Neural progenitor cell (in vitro differentiated cells): ENCODE measurements at regions not wholly inside any gene's neighbourhood (a gene's known extent, or its start where the extent isn't known, plus 50 kb on each side); places are given as distances from the start of the nearest gene placed in this dataset.

Source experiments
- CTCF ChIP-seq: fragments of 200-600 bp; sonication (generic); IDR thresholded peaks from 2 replicates; pipeline ENCODE4 v1.5.1; 2017; ENCODE audit warnings: antibody characterized with exemption, mild to moderate bottlenecking
- EZH2 ChIP-seq: fragments of 200-600 bp; sonication (generic); IDR thresholded peaks from 2 replicates; pipeline ENCODE4 v1.6.1; 2017; ENCODE audit warnings: antibody characterized with exemption, mild to moderate bottlenecking, moderate library complexity
- EZH2phosphoT487 ChIP-seq: fragments of 200-600 bp; sonication (generic); IDR thresholded peaks from 2 replicates; pipeline ENCODE4 v1.6.1; 2017; ENCODE audit warnings: antibody characterized with exemption

- TF ChIP-seq CTCF (no peak), EZH2phosphoT487 (no peak), EZH2 (no peak)
Measured at GRCh38 chr3:144775551-144775950, 803.9 kb downstream of the DIPK2A start.
